PFSK-1 (cell line): ENCODE measurements at regions not wholly inside any gene's neighbourhood (a gene's known extent, or its start where the extent isn't known, plus 50 kb on each side); places are given as distances from the start of the nearest gene placed in this dataset.

Experiments
- FOXP2 ChIP-seq: optimal IDR thresholded peaks from 2 replicates; pipeline ENCODE3; 2011; ENCODE audit warnings: borderline replicate concordance, control low read depth, inconsistent platforms; ENCODE audit not compliant: insufficient read depth; ENCODE audit errors: extremely low read length, extremely low read depth
- POLR2AphosphoS5 ChIP-seq: IDR thresholded peaks from 2 replicates; pipeline ENCODE4 v1.6.1; 2012; ENCODE audit warnings: low read depth, mild to moderate bottlenecking, control low read depth, low read length, moderate library complexity
- REST ChIP-seq, 2 experiments: IDR thresholded peaks; 2 replicates each; pipeline versions ENCODE4 v1.6.1 to v1.8.0; 2011 to 2012; ENCODE audit warnings: low read depth in 2 of 2, low read length in 2 of 2, control low read depth in 1 of 2, inconsistent platforms in 1 of 2, mild to moderate bottlenecking in 1 of 2, moderate library complexity in 1 of 2; ENCODE audit not compliant: insufficient read depth in 1 of 2
- SIN3A ChIP-seq: IDR thresholded peaks from 2 replicates; pipeline ENCODE4 v1.6.1; 2012; ENCODE audit warnings: mild to moderate bottlenecking, low read length, moderate library complexity, borderline replicate concordance; ENCODE audit not compliant: insufficient read depth
- TAF1 ChIP-seq: IDR thresholded peaks from 2 replicates; pipeline ENCODE4 v1.6.1; 2012; ENCODE audit warnings: low read length, control low read depth, borderline replicate concordance; ENCODE audit not compliant: insufficient read depth

DNA sequence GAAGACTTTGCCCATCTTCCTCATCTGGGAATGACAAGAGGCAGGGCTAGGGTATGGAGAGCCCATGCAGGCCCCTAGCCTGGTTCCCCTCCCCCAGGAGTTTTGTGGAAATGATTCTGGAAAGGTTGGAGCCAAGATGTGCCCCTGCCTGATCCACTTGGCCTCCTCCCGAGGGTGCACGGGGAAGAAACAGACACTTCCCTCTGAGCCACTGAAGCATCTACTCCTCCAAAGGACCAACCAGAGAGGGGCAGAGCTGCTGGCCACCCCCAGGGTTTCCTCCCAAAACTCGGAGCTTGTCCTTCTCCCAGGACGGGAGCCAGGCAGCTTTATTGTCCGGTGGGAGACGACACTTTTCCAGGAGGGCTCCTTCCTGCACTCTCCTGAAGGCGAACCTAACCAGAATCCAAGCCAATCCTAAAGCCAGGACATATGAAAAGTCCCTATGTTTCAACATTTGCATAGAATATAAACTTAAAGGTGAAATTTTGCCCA, 149.2 kb upstream of the COPS8 start:
- no peak for TF ChIP-seq SIN3A
- no peak for TF ChIP-seq POLR2AphosphoS5
- no peak for TF ChIP-seq FOXP2
- no peak for TF ChIP-seq REST (IDR thresholded peaks at IDR 0.05; ENCODE audit: insufficient read depth in 1 of 2, low read depth in 2 of 2, low read length in 2 of 2)
- TF ChIP-seq TAF1 = no peak

DNA sequence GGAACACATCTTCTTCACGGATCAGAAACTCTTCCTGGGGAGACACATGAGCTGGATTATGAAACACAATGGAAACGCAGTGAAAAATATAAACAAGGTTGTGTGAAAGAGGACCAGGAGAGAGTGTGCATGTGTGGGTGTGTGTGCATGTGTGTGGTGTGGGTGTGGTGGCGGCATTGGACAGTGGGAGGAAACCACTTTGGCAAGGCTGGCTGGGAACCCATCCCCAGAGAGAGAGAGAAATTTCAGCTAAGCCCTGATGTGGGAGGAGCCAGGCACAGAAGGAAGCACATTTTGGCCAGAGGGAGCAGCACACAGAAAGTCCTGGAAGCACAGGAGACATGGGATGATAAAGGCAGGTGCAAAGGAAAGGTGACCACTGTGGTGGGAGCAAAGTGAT, 147.6 kb upstream of the COPS8 start:
- TF ChIP-seq SIN3A = no peak
- no peak for TF ChIP-seq FOXP2
- TF ChIP-seq POLR2AphosphoS5 = no peak
- no peak for TF ChIP-seq REST (IDR thresholded peaks at IDR 0.05; ENCODE audit: insufficient read depth in 1 of 2, low read depth in 2 of 2, low read length in 2 of 2)
- TF ChIP-seq TAF1 = no peak

DNA sequence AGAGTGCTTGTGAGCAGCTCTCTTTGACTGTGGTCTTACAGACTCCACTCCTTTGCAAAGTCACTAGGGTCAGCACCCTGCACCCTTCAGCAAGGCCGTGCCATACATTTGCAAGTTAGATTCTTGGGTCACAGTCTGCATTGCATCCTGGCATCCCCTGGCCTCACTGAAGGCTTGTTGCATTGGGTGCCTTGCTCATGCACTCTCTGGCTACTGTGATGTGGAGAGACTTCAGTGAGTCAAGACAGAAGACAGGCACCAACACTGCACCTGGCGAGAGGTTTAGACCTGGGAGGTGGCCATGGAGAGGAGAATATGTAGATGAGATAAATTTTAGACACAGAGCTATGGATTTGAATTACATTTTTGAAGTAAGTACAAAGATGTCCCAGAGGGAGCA, 146.4 kb upstream of the COPS8 start:
- no peak for TF ChIP-seq TAF1
- no peak for TF ChIP-seq FOXP2
- no peak for TF ChIP-seq REST (IDR thresholded peaks at IDR 0.05; ENCODE audit: insufficient read depth in 1 of 2, low read depth in 2 of 2, low read length in 2 of 2)
- TF ChIP-seq SIN3A = no peak
- no peak for TF ChIP-seq POLR2AphosphoS5

DNA sequence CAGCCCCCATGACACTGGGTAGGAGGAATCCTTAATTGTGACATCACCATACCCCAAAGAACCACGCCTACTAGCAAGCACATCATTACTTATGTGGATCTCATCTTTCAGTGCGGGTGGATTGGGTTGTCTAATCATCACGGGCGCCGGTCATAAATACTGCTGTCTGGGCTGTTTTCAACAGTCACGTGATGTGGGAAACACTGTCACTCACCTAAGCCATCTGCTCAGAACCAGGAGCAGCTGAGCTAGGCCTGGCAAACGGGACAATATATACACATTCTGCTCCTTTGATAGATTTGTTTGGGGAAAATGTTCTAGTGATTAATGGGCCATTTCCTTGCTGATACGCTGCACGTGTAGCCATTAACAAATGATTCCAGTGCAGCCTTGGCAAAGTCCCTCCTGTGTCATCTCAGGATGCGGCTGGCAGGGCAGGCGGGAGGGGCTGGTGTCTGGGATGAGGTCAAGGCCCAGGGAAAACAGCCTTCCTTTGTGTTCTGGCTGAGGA, 145.9 kb upstream of the COPS8 start:
- TF ChIP-seq FOXP2 = no peak
- no peak for TF ChIP-seq REST (IDR thresholded peaks at IDR 0.05; ENCODE audit: insufficient read depth in 1 of 2, low read depth in 2 of 2, low read length in 2 of 2)
- no peak for TF ChIP-seq TAF1
- no peak for TF ChIP-seq POLR2AphosphoS5
- no peak for TF ChIP-seq SIN3A

DNA sequence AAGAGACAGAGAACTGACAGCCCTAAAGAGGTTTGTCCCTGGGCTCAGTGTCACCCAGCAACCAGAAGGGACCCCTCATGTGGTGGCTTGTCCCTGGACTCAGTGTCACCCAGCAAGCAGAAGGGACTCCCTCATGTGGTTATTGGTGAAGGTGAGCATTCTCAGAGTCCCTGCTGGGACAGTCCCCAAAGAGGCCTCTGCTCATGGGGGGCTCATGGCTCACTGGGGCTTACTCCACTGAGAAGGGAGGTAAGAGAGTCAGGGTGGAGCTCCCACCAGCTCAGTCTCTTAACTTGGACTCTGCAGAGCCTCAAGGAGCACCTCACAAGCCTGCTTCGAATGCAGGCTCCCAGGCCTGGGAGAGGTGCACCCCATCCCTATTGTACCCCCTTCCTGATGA, 145.2 kb upstream of the COPS8 start:
- TF ChIP-seq SIN3A (no peak), POLR2AphosphoS5 (no peak), FOXP2 (no peak), REST (IDR thresholded peaks at IDR 0.05; ENCODE audit: insufficient read depth in 1 of 2, low read depth in 2 of 2, low read length in 2 of 2) (no peak), TAF1 (no peak)
